Activated B cell treated with CpG ODN at 0.5 μM for 24 hours (primary cell): ENCODE measurements at regions not wholly inside any gene's neighbourhood (a gene's known extent, or its start where the extent isn't known, plus 50 kb on each side); places are given as distances from the start of the nearest gene placed in this dataset.

Experiments
- ATAC-seq: fragments of 200-7000 bp; cut with Tn5 transposase; one replicate; pipeline ENCODE4 v1.10.0; 2021; ENCODE audit warnings: low read depth, mild to moderate bottlenecking, moderate library complexity
- CTCF ChIA-PET: fragments of 350-600 bp; sonication (Branson Sonifier 250); formaldehyde crosslinking; loops from one replicate; lab custom pipeline; 2021; ENCODE audit warnings: antibody characterized with exemption; lab: Charles Lee
- POLR2A ChIA-PET: fragments of 350-600 bp; sonication (Branson Sonifier 250); formaldehyde crosslinking; loops from one replicate; lab custom pipeline; 2021; ENCODE audit warnings: antibody characterized with exemption; lab: Charles Lee
- DNase-seq: peaks from one replicate; pipeline ENCODE4 v3.0.0; 2022
- H3K27ac Mint-ChIP-seq: one replicate; pipeline ENCODE4 v1.8.0; 2020; ENCODE audit warnings: mixed read lengths
- H3K27me3 Mint-ChIP-seq: one replicate; pipeline ENCODE4 v1.8.0; 2021; ENCODE audit warnings: mixed read lengths
- H3K36me3 Mint-ChIP-seq: one replicate; pipeline ENCODE4 v1.8.0; 2021; ENCODE audit warnings: low read depth, mixed read lengths
- H3K4me1 Mint-ChIP-seq: one replicate; pipeline ENCODE4 v1.8.0; 2021; ENCODE audit warnings: mixed read lengths
- H3K4me3 Mint-ChIP-seq: one replicate; pipeline ENCODE4 v1.8.0; 2020; ENCODE audit warnings: mild to moderate bottlenecking, mixed read lengths
- H3K9me3 Mint-ChIP-seq: one replicate; pipeline ENCODE4 v1.8.0; 2020; ENCODE audit warnings: mixed read lengths
- CTCF ChIP-seq: fragments of 200-600 bp; IDR thresholded peaks from one replicate; pipeline ENCODE4 v1.8.0; 2022; ENCODE audit warnings: antibody characterized with exemption, mild to moderate bottlenecking
- intact Hi-C: fragments of 100-400 bp; cut with micrococcal nuclease; formaldehyde crosslinking; loops from one replicate; pipeline ENCODE4 v1.15.1; 2024

- no peak for TF ChIP-seq CTCF
- Mint-ChIP-seq H3K27ac (no peak overlapping the region), H3K9me3 (peaks cover 7% of the 10 kb centered on the region), H3K27me3 (no peaks in the 10 kb centered on the region), H3K4me1 (no peaks in the 10 kb centered on the region), H3K36me3 (no peaks in the 10 kb centered on the region), H3K4me3 (no peak overlapping the region)
- intact Hi-C loops = no loop called here
- POLR2A ChIA-PET = no interaction called here
- DNase-seq = no peak
- CTCF ChIA-PET = no interaction called here
- ATAC-seq = no peak
Observed at GRCh38 chr14:27123162-27123561, 525.3 kb upstream of the NOVA1 start.

- no peaks in the 10 kb centered on the region for H3K36me3 Mint-ChIP-seq
- ChIA-PET POLR2A (no interaction called here), CTCF (no interaction called here)
- H3K4me3 Mint-ChIP-seq = no peak overlapping the region
- no peaks in the 10 kb centered on the region for H3K27me3 Mint-ChIP-seq
- DNase-seq (no peak), ATAC-seq (no peak)
- no peaks in the 10 kb centered on the region for H3K4me1 Mint-ChIP-seq
- peaks cover 4% of the 10 kb centered on the region for H3K9me3 Mint-ChIP-seq
- intact Hi-C loops = no loop called here
- no peak for TF ChIP-seq CTCF
- H3K27ac Mint-ChIP-seq = no peak overlapping the region
Observed at GRCh38 chr14:27127838-27128237, 530.0 kb upstream of the NOVA1 start.

- Mint-ChIP-seq H3K9me3 (peaks cover 8% of the 10 kb centered on the region), H3K27me3 (no peaks in the 10 kb centered on the region), H3K4me3 (no peak overlapping the region), H3K4me1 (no peaks in the 10 kb centered on the region), H3K27ac (no peak overlapping the region), H3K36me3 (no peaks in the 10 kb centered on the region)
- DNase-seq (no peak), ATAC-seq (no peak)
- ChIA-PET CTCF (no interaction called here), POLR2A (no interaction called here)
- TF ChIP-seq CTCF = no peak
- intact Hi-C loops = no loop called here
Observed at GRCh38 chr14:27134200-27134599, 536.4 kb upstream of the NOVA1 start.

GRCh38 chr14:27145170-27145569 lies 547.3 kb upstream of the NOVA1 start:
- H3K4me3 Mint-ChIP-seq = no peak overlapping the region
- H3K4me1 Mint-ChIP-seq = no peaks in the 10 kb centered on the region
- H3K36me3 Mint-ChIP-seq = no peaks in the 10 kb centered on the region
- no peak for DNase-seq
- intact Hi-C loops = no loop called here
- ATAC-seq = no peak
- ChIA-PET POLR2A (no interaction called here), CTCF (no interaction called here)
- H3K9me3 Mint-ChIP-seq = peaks cover 3% of the 10 kb centered on the region
- H3K27ac Mint-ChIP-seq = no peak overlapping the region
- no peaks in the 10 kb centered on the region for H3K27me3 Mint-ChIP-seq
- no peak for TF ChIP-seq CTCF

GRCh38 chr14:27148143-27148542 lies 550.3 kb upstream of the NOVA1 start:
- CTCF ChIA-PET = no interaction called here
- Mint-ChIP-seq H3K4me3 (no peak overlapping the region), H3K36me3 (no peaks in the 10 kb centered on the region), H3K9me3 (peaks cover 6% of the 10 kb centered on the region), H3K27ac (no peak overlapping the region), H3K4me1 (no peaks in the 10 kb centered on the region), H3K27me3 (no peaks in the 10 kb centered on the region)
- intact Hi-C loops = no loop called here
- DNase-seq = no peak
- no peak for ATAC-seq
- POLR2A ChIA-PET = no interaction called here
- no peak for TF ChIP-seq CTCF
